Activated naive CD8-positive, alpha-beta T cell treated with anti-CD3 and anti-CD28 coated beads for 36 hours (primary cell): ENCODE measurements at regions not wholly inside any gene's neighbourhood (a gene's known extent, or its start where the extent isn't known, plus 50 kb on each side); places are given as distances from the start of the nearest gene placed in this dataset.

Experiments
- DNase-seq: peaks from one replicate; pipeline ENCODE4 v3.0.0; 2021
- H3K27ac Mint-ChIP-seq: one replicate; pipeline ENCODE4 v1.8.0; 2022; ENCODE audit warnings: mild to moderate bottlenecking, moderate library complexity, mixed read lengths
- H3K27me3 Mint-ChIP-seq: one replicate; pipeline ENCODE4 v1.8.0; 2022; ENCODE audit warnings: mild to moderate bottlenecking, mixed read lengths
- H3K36me3 Mint-ChIP-seq: one replicate; pipeline ENCODE4 v1.8.0; 2021; ENCODE audit warnings: mild to moderate bottlenecking, mixed read lengths
- H3K4me1 Mint-ChIP-seq: one replicate; pipeline ENCODE4 v1.8.0; 2021; ENCODE audit warnings: mixed read lengths
- H3K4me3 Mint-ChIP-seq: one replicate; pipeline ENCODE4 v1.8.0; 2022; ENCODE audit warnings: mild to moderate bottlenecking, moderate library complexity, mixed read lengths
- H3K9me3 Mint-ChIP-seq: one replicate; pipeline ENCODE4 v1.8.0; 2022; ENCODE audit warnings: mixed read lengths

GRCh38 chr7:67505449-67505848, 508.8 kb downstream of the TYW1 start:
- H3K4me1 Mint-ChIP-seq, result no peaks in the 10 kb centered on the region
- H3K27me3 Mint-ChIP-seq, result no peaks in the 10 kb centered on the region
- H3K27ac Mint-ChIP-seq, result no peak overlapping the region

GRCh38 chr7:67512481-67512880, 515.8 kb downstream of the TYW1 start:
- no peak for DNase-seq
- H3K36me3 Mint-ChIP-seq, result no peaks in the 10 kb centered on the region
- H3K4me1 Mint-ChIP-seq, result no peaks in the 10 kb centered on the region

More at GRCh38 chr7:67505449-67505848, 508.8 kb downstream of the TYW1 start:
- Mint-ChIP-seq H3K4me3 (no peak overlapping the region), H3K9me3 (peaks cover 1% of the 10 kb centered on the region), H3K36me3 (no peaks in the 10 kb centered on the region)
- no peak for DNase-seq

GRCh38 chr7:67518580-67518979, 521.9 kb downstream of the TYW1 start:
- Mint-ChIP-seq H3K4me3 (no peak overlapping the region), H3K36me3 (no peaks in the 10 kb centered on the region), H3K9me3 (peaks cover 3% of the 10 kb centered on the region), H3K4me1 (no peaks in the 10 kb centered on the region), H3K27me3 (no peaks in the 10 kb centered on the region), H3K27ac (no peak overlapping the region)
- no peak for DNase-seq

More at GRCh38 chr7:67512481-67512880, 515.8 kb downstream of the TYW1 start:
- Mint-ChIP-seq H3K27me3 (no peaks in the 10 kb centered on the region), H3K9me3 (peaks cover 3% of the 10 kb centered on the region), H3K27ac (no peak overlapping the region), H3K4me3 (no peak overlapping the region)

- Mint-ChIP-seq H3K9me3 (peaks cover 3% of the 10 kb centered on the region), H3K27ac (no peak overlapping the region), H3K4me1 (no peaks in the 10 kb centered on the region), H3K36me3 (no peaks in the 10 kb centered on the region), H3K4me3 (no peak overlapping the region), H3K27me3 (no peaks in the 10 kb centered on the region)
- DNase-seq, result no peak
Measured at GRCh38 chr7:67519171-67519570, 522.5 kb downstream of the TYW1 start.

GRCh38 chr7:67522504-67522903, 525.9 kb downstream of the TYW1 start:
- Mint-ChIP-seq H3K4me1 (no peaks in the 10 kb centered on the region), H3K9me3 (peaks cover 3% of the 10 kb centered on the region), H3K36me3 (no peaks in the 10 kb centered on the region), H3K27ac (no peak overlapping the region), H3K27me3 (no peaks in the 10 kb centered on the region), H3K4me3 (no peak overlapping the region)
- DNase-seq, result no peak

- no peak overlapping the region for H3K4me3 Mint-ChIP-seq
- H3K27me3 Mint-ChIP-seq, result no peaks in the 10 kb centered on the region
- no peaks in the 10 kb centered on the region for H3K4me1 Mint-ChIP-seq
- DNase-seq, result no peak
- no peaks in the 10 kb centered on the region for H3K36me3 Mint-ChIP-seq
- no peak overlapping the region for H3K27ac Mint-ChIP-seq
- H3K9me3 Mint-ChIP-seq, result peaks cover 3% of the 10 kb centered on the region
Measured at GRCh38 chr7:67523713-67524112, 527.1 kb downstream of the TYW1 start.

GRCh38 chr7:67525588-67525987, 529.0 kb downstream of the TYW1 start:
- peaks cover 3% of the 10 kb centered on the region for H3K9me3 Mint-ChIP-seq
- no peaks in the 10 kb centered on the region for H3K36me3 Mint-ChIP-seq
- DNase-seq, result no peak
- no peaks in the 10 kb centered on the region for H3K4me1 Mint-ChIP-seq
- H3K27ac Mint-ChIP-seq, result no peak overlapping the region
- H3K4me3 Mint-ChIP-seq, result no peak overlapping the region
- no peaks in the 10 kb centered on the region for H3K27me3 Mint-ChIP-seq

GRCh38 chr7:67535241-67535989, 538.8 kb downstream of the TYW1 start:
- peaks cover 3% of the 10 kb centered on the region for H3K27me3 Mint-ChIP-seq
- no peak for DNase-seq
- H3K27ac Mint-ChIP-seq, result no peak overlapping the region
- no peaks in the 10 kb centered on the region for H3K4me1 Mint-ChIP-seq
- no peaks in the 10 kb centered on the region for H3K36me3 Mint-ChIP-seq
- peaks cover 3% of the 10 kb centered on the region for H3K9me3 Mint-ChIP-seq
- no peak overlapping the region for H3K4me3 Mint-ChIP-seq

- Mint-ChIP-seq H3K9me3 (no peaks in the 10 kb centered on the region), H3K36me3 (no peaks in the 10 kb centered on the region), H3K4me3 (no peak overlapping the region), H3K4me1 (no peaks in the 10 kb centered on the region), H3K27me3 (no peaks in the 10 kb centered on the region), H3K27ac (no peak overlapping the region)
- no peak for DNase-seq
Measured at GRCh38 chr7:67542916-67543315, 546.3 kb downstream of the TYW1 start.

- H3K4me1 Mint-ChIP-seq, result no peaks in the 10 kb centered on the region
- no peaks in the 10 kb centered on the region for H3K27me3 Mint-ChIP-seq
- H3K36me3 Mint-ChIP-seq, result no peaks in the 10 kb centered on the region
- peaks cover 5% of the 10 kb centered on the region for H3K9me3 Mint-ChIP-seq
- DNase-seq, result no peak
- H3K4me3 Mint-ChIP-seq, result no peak overlapping the region
- no peak overlapping the region for H3K27ac Mint-ChIP-seq
Measured at GRCh38 chr7:67547183-67547907, 550.7 kb downstream of the TYW1 start.

GRCh38 chr7:67549126-67549525, 552.5 kb downstream of the TYW1 start:
- Mint-ChIP-seq H3K27me3 (no peaks in the 10 kb centered on the region), H3K9me3 (peaks cover 5% of the 10 kb centered on the region), H3K36me3 (no peaks in the 10 kb centered on the region), H3K4me1 (no peaks in the 10 kb centered on the region), H3K27ac (no peak overlapping the region), H3K4me3 (no peak overlapping the region)
- DNase-seq, result no peak

- DNase-seq, result no peak
- H3K36me3 Mint-ChIP-seq, result no peaks in the 10 kb centered on the region
- H3K9me3 Mint-ChIP-seq, result peaks cover 5% of the 10 kb centered on the region
- no peaks in the 10 kb centered on the region for H3K4me1 Mint-ChIP-seq
- H3K27ac Mint-ChIP-seq, result no peak overlapping the region
- H3K4me3 Mint-ChIP-seq, result no peak overlapping the region
- no peaks in the 10 kb centered on the region for H3K27me3 Mint-ChIP-seq
Measured at GRCh38 chr7:67550801-67551436, 554.3 kb downstream of the TYW1 start.

GRCh38 chr7:67552738-67553137, 556.1 kb downstream of the TYW1 start:
- no peak overlapping the region for H3K4me3 Mint-ChIP-seq
- H3K4me1 Mint-ChIP-seq, result no peaks in the 10 kb centered on the region
- H3K27me3 Mint-ChIP-seq, result no peaks in the 10 kb centered on the region
- DNase-seq, result no peak
- peaks cover 5% of the 10 kb centered on the region for H3K9me3 Mint-ChIP-seq
- no peak overlapping the region for H3K27ac Mint-ChIP-seq
- H3K36me3 Mint-ChIP-seq, result no peaks in the 10 kb centered on the region

GRCh38 chr7:67553378-67553777, 556.7 kb downstream of the TYW1 start:
- H3K9me3 Mint-ChIP-seq, result peaks cover 4% of the 10 kb centered on the region
- no peak overlapping the region for H3K27ac Mint-ChIP-seq
- H3K36me3 Mint-ChIP-seq, result no peaks in the 10 kb centered on the region
- no peak for DNase-seq
- H3K4me1 Mint-ChIP-seq, result no peaks in the 10 kb centered on the region
- H3K27me3 Mint-ChIP-seq, result no peaks in the 10 kb centered on the region
- no peak overlapping the region for H3K4me3 Mint-ChIP-seq

- no peak for DNase-seq
- H3K4me1 Mint-ChIP-seq, result no peaks in the 10 kb centered on the region
- H3K27me3 Mint-ChIP-seq, result no peaks in the 10 kb centered on the region
- H3K36me3 Mint-ChIP-seq, result no peaks in the 10 kb centered on the region
- no peak overlapping the region for H3K27ac Mint-ChIP-seq
- no peak overlapping the region for H3K4me3 Mint-ChIP-seq
- peaks cover under 1% of the 10 kb centered on the region for H3K9me3 Mint-ChIP-seq
Measured at GRCh38 chr7:67554986-67555385, 558.4 kb downstream of the TYW1 start.
